Vagina (tissue), 2 donors: ENCODE measurements at regions not wholly inside any gene's neighbourhood (a gene's known extent, or its start where the extent isn't known, plus 50 kb on each side); places are given as distances from the start of the nearest gene placed in this dataset.

ENCODE experiments used
- DNase-seq, 2 donors: peaks; one replicate each; pipeline ENCODE4 v3.0.0-alpha.2; 2017; ENCODE audit errors: extremely low spot score in 2 of 2
- H3K27ac ChIP-seq: fragments of 200-600 bp; sonication (generic); one replicate; pipeline ENCODE4 v1.5.1; 2019
- H3K27me3 ChIP-seq: fragments of 200-600 bp; sonication (generic); one replicate; pipeline ENCODE4 v1.5.1; 2019
- H3K36me3 ChIP-seq, 2 donors: fragments of 200-600 bp; sonication (generic); one replicate each; pipeline ENCODE4 v1.5.1; 2017 to 2019
- H3K4me1 ChIP-seq: fragments of 200-600 bp; sonication (generic); one replicate; pipeline ENCODE4 v1.5.1; 2019
- H3K4me3 ChIP-seq, 2 donors: fragments of 200-600 bp; sonication (generic); 1 replicate in 1 of 2; 2 replicates in 1 of 2; pipeline ENCODE4 v1.5.1; 2016 to 2019
- H3K9me3 ChIP-seq: fragments of 200-600 bp; sonication (generic); one replicate; pipeline ENCODE4 v1.5.1; 2019
- CTCF ChIP-seq, 3 experiments: fragments of 450-650 bp in 2 of 3; fragments of 200-600 bp in 1 of 3; sonication (generic) in 1 of 3; IDR thresholded peaks; one replicate each; pipeline ENCODE4 v1.5.1; 2017 to 2019; ENCODE audit warnings: antibody characterized with exemption in 3 of 3, mild to moderate bottlenecking in 2 of 3, moderate library complexity in 2 of 3
- POLR2A ChIP-seq, 2 donors: fragments of 450-650 bp; IDR thresholded peaks; one replicate each; pipeline ENCODE4 v1.6.1; 2017; ENCODE audit warnings: antibody characterized with exemption in 2 of 2, mild to moderate bottlenecking in 2 of 2, moderate library complexity in 2 of 2
- POLR2AphosphoS5 ChIP-seq, 2 donors: sonication (generic); formaldehyde crosslinking; IDR thresholded peaks; one replicate each; pipeline ENCODE4 v1.9.0; 2017; ENCODE audit warnings: antibody characterized with exemption in 2 of 2, mild to moderate bottlenecking in 2 of 2, low read depth in 1 of 2; ENCODE audit not compliant: insufficient read depth in 1 of 2
- intact Hi-C: fragments of 100-400 bp; cut with DNase I; formaldehyde crosslinking; loops from one replicate; pipeline ENCODE4 v1.15.1; 2023

GRCh38 chr3:106703524-106703923 lies 673.7 kb upstream of the CCDC54 start:
- H3K36me3 ChIP-seq: no peaks in the 10 kb centered on the region
- DNase-seq: no peak
- no peak overlapping the region for H3K27ac ChIP-seq
- no peaks in the 10 kb centered on the region for H3K4me1 ChIP-seq
- no peaks in the 10 kb centered on the region for H3K9me3 ChIP-seq
- intact Hi-C loops: no loop called here
- H3K4me3 ChIP-seq: no peak overlapping the region
- TF ChIP-seq POLR2A (IDR thresholded peaks at IDR 0.05): no peak
- TF ChIP-seq POLR2AphosphoS5 (IDR thresholded peaks at IDR 0.05; ENCODE audit: insufficient read depth in 1 of 2, low read depth in 1 of 2): no peak
- no peak for TF ChIP-seq CTCF (IDR thresholded peaks at IDR 0.05)
- H3K27me3 ChIP-seq: no peaks in the 10 kb centered on the region

- Histone ChIP-seq H3K9me3 (no peaks in the 10 kb centered on the region), H3K36me3 (no peaks in the 10 kb centered on the region), H3K4me1 (no peaks in the 10 kb centered on the region), H3K27me3 (no peaks in the 10 kb centered on the region), H3K27ac (no peak overlapping the region), H3K4me3 (no peak overlapping the region)
- TF ChIP-seq CTCF (IDR thresholded peaks at IDR 0.05) (no peak), POLR2AphosphoS5 (IDR thresholded peaks at IDR 0.05; ENCODE audit: insufficient read depth in 1 of 2, low read depth in 1 of 2) (no peak), POLR2A (IDR thresholded peaks at IDR 0.05) (no peak)
- DNase-seq: no peak
- intact Hi-C loops: no loop called here
These were observed 669.9 kb upstream of the CCDC54 start for GRCh38 chr3:106707347-106707746.

GRCh38 chr3:106710596-106710995 lies 666.6 kb upstream of the CCDC54 start:
- no peaks in the 10 kb centered on the region for H3K27me3 ChIP-seq
- no peak for DNase-seq
- intact Hi-C loops: no loop called here
- TF ChIP-seq CTCF (IDR thresholded peaks at IDR 0.05) (no peak), POLR2A (IDR thresholded peaks at IDR 0.05) (no peak), POLR2AphosphoS5 (IDR thresholded peaks at IDR 0.05; ENCODE audit: insufficient read depth in 1 of 2, low read depth in 1 of 2) (no peak)
- H3K4me3 ChIP-seq: no peak overlapping the region
- H3K27ac ChIP-seq: no peak overlapping the region
- no peaks in the 10 kb centered on the region for H3K36me3 ChIP-seq
- H3K4me1 ChIP-seq: no peaks in the 10 kb centered on the region
- no peaks in the 10 kb centered on the region for H3K9me3 ChIP-seq

DNA sequence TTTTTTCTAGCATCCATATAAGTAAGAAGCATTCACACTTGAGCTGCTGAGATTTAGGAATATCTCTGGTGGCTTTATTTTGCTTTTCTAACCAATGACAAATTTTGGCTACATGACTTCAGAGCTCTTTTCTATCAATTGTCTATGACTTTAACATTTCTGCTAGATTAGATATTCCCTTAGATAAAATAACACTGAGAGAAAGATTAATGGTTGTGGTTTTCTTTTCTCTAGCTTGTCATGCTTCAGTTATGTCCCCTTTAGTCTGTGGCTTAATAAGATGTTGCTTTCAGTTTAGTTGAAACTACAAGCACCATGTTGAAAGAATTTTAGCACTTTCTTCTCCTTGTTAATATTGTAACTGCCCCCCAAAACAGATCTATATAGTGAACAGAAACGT lies 665.6 kb upstream of the CCDC54 start:
- no peak for TF ChIP-seq CTCF (IDR thresholded peaks at IDR 0.05)
- no peak for TF ChIP-seq POLR2AphosphoS5 (IDR thresholded peaks at IDR 0.05; ENCODE audit: insufficient read depth in 1 of 2, low read depth in 1 of 2)
- no peak for TF ChIP-seq POLR2A (IDR thresholded peaks at IDR 0.05)
- Histone ChIP-seq H3K9me3 (no peaks in the 10 kb centered on the region), H3K36me3 (no peaks in the 10 kb centered on the region), H3K4me1 (no peaks in the 10 kb centered on the region), H3K4me3 (no peak overlapping the region), H3K27me3 (no peaks in the 10 kb centered on the region), H3K27ac (no peak overlapping the region)
- DNase-seq: no peak
- intact Hi-C loops: no loop called here

DNA sequence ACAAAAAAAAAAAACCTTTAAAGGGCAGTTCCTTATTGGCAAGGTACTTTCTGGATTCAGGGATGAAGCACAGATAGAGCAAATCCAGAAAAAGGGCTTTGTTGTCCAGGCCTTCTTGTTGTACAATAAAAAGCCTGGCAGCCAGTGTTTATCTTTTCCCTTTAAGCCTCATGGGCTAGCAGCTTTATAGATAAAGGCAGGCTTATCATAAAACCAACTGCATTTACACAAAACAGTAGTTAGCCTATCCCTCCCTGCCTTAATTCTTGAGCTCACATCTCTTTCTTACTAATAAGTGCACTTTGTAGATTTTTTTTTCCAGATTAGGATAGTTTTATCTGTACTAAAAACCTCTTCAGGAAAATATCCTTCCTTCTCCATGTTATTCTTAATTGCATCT lies 662.8 kb upstream of the CCDC54 start:
- H3K36me3 ChIP-seq: no peaks in the 10 kb centered on the region
- H3K4me1 ChIP-seq: no peaks in the 10 kb centered on the region
- H3K4me3 ChIP-seq: no peak overlapping the region
- H3K9me3 ChIP-seq: no peaks in the 10 kb centered on the region
- no peak overlapping the region for H3K27ac ChIP-seq
- DNase-seq: no peak
- H3K27me3 ChIP-seq: no peaks in the 10 kb centered on the region
- intact Hi-C loops: no loop called here
- TF ChIP-seq POLR2AphosphoS5 (IDR thresholded peaks at IDR 0.05; ENCODE audit: insufficient read depth in 1 of 2, low read depth in 1 of 2) (no peak), CTCF (IDR thresholded peaks at IDR 0.05) (no peak), POLR2A (IDR thresholded peaks at IDR 0.05) (no peak)
